Mucosa of gallbladder (tissue), 1 donor: ENCODE measurements at regions not wholly inside any gene's neighbourhood (a gene's known extent, or its start where the extent isn't known, plus 50 kb on each side); places are given as distances from the start of the nearest gene placed in this dataset.

Source experiments
- DNase-seq: peaks from one replicate; pipeline ENCODE4 v3.0.0-alpha.2; 2020; ENCODE audit warnings: low spot score
- donor health status: DM: no; HTN: no; CAD: no.

GRCh38 chr13:29929062-29929847, 78.8 kb upstream of the UBL3 start:
- no peak for DNase-seq

- DNase-seq = no peak
Observed at GRCh38 chr13:29926098-29926476, 75.7 kb upstream of the UBL3 start.

GRCh38 chr13:29925457-29926097, 75.2 kb upstream of the UBL3 start:
- DNase-seq = peak; percentile 93

GRCh38 chr13:29924482-29925350, 74.3 kb upstream of the UBL3 start:
- DNase-seq = no peak

GRCh38 chr13:29923554-29924481, 73.4 kb upstream of the UBL3 start:
- peak; percentile 91 for DNase-seq

GRCh38 chr13:29922896-29923295, 72.5 kb upstream of the UBL3 start:
- no peak for DNase-seq

- no peak for DNase-seq
Observed at GRCh38 chr13:29922281-29922821, 71.9 kb upstream of the UBL3 start.

GRCh38 chr13:29921542-29921941, 71.1 kb upstream of the UBL3 start:
- DNase-seq = no peak

- peak; percentile 82 for DNase-seq
Observed at GRCh38 chr13:29920025-29920643, 69.7 kb upstream of the UBL3 start.

- DNase-seq = peak; percentile 78
Observed at GRCh38 chr13:29918845-29919244, 68.4 kb upstream of the UBL3 start.

- no peak for DNase-seq
Observed at GRCh38 chr13:29917650-29918049, 67.2 kb upstream of the UBL3 start.

- no peak for DNase-seq
Observed at GRCh38 chr13:29914581-29914980, 64.2 kb upstream of the UBL3 start.

GRCh38 chr13:29911781-29912418, 61.5 kb upstream of the UBL3 start:
- no peak for DNase-seq

- no peak for DNase-seq
Observed at GRCh38 chr13:29909975-29910674, 59.7 kb upstream of the UBL3 start.

GRCh38 chr13:29909081-29909730, 58.8 kb upstream of the UBL3 start:
- DNase-seq = no peak

GRCh38 chr13:29908416-29909080, 58.1 kb upstream of the UBL3 start:
- DNase-seq = no peak

- no peak for DNase-seq
Observed at GRCh38 chr13:29907670-29908069, 57.3 kb upstream of the UBL3 start.

GRCh38 chr13:29906432-29907011, 56.1 kb upstream of the UBL3 start:
- DNase-seq = no peak
